ENCODE measurements at regions not wholly inside any gene's neighbourhood (a gene's known extent, or its start where the extent isn't known, plus 50 kb on each side); places are given as distances from the start of the nearest gene placed in this dataset.

- no peak for TF ChIP-seq EZH2 (IDR thresholded peaks at IDR 0.05)
- TF ChIP-seq POLR2AphosphoS5 (IDR thresholded peaks at IDR 0.05; ENCODE audit: borderline replicate concordance, low read depth, low read length): no peak
- TF ChIP-seq FOXP2 (optimal IDR thresholded peaks at IDR 0.05; ENCODE audit: control extremely low read depth, extremely low read length, insufficient read depth): no peak
Observed at GRCh38 chr6:163837691-163838431, 423.3 kb downstream of the QKI start.
